ENCODE measurements at regions not wholly inside any gene's neighbourhood (a gene's known extent, or its start where the extent isn't known, plus 50 kb on each side); places are given as distances from the start of the nearest gene placed in this dataset.

DNA sequence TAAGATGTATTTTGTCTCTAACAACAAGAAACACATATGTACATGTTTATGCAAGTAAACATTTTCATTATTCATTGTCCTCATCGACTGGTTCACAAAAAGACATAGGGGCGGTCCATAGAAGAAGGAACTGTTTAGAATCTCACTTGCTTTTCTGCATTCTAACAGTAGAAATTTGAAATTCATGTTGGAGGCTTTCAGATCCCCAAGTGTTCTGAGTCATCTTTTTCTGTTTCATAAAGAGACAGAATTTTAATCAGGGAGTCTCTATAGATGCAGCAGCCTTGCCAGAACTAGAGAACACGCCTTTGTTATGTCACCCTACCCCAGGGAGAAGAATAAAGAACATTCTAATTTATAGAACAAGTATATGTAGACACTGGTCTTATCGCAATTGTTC is 324.3 kb downstream of the GABRG2 start:
- Histone ChIP-seq H3K4me3 (no peak overlapping the region), H3K27ac (no peak overlapping the region), H3K9me3 (no peaks in the 10 kb centered on the region), H3K36me3 (no peaks in the 10 kb centered on the region), H3K4me1 (no peaks in the 10 kb centered on the region), H3K27me3 (peaks cover 0 to 4% of the 10 kb centered on the region in 2 donors)
- no peak for DNase-seq (ENCODE audit: low spot score in 2 of 2)
- TF ChIP-seq POLR2AphosphoS5 (IDR thresholded peaks at IDR 0.05): no peak
- TF ChIP-seq POLR2A (IDR thresholded peaks at IDR 0.05): no peak
- TF ChIP-seq, protein P1, sequence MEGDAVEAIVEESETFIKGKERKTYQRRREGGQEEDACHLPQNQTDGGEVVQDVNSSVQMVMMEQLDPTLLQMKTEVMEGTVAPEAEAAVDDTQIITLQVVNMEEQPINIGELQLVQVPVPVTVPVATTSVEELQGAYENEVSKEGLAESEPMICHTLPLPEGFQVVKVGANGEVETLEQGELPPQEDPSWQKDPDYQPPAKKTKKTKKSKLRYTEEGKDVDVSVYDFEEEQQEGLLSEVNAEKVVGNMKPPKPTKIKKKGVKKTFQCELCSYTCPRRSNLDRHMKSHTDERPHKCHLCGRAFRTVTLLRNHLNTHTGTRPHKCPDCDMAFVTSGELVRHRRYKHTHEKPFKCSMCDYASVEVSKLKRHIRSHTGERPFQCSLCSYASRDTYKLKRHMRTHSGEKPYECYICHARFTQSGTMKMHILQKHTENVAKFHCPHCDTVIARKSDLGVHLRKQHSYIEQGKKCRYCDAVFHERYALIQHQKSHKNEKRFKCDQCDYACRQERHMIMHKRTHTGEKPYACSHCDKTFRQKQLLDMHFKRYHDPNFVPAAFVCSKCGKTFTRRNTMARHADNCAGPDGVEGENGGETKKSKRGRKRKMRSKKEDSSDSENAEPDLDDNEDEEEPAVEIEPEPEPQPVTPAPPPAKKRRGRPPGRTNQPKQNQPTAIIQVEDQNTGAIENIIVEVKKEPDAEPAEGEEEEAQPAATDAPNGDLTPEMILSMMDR (IDR thresholded peaks at IDR 0.05): no peak
- intact Hi-C loops (cut with DNase I; ENCODE audit: low total_unique reads): no loop called here

DNA sequence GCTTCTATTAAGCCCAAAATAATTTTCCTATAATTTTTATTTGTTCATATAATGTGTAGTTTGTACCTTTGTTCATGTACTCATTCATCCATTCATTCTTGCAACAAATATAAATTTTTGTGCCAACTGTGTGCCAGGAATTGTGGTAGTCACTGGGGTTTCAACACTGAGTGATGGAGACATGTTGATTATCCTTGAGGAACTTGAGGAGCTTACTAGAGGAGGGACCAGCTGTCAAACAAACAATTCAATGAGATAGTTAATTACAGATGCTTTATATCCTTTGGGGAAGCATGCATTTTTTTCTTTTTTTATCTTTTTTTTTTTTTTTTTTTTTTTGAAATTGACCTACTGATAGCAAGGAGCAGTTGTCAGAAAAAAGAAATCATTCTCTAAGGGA is 324.8 kb downstream of the GABRG2 start:
- H3K9me3 ChIP-seq: peaks cover 0 to 2% of the 10 kb centered on the region in 2 donors
- H3K36me3 ChIP-seq: no peaks in the 10 kb centered on the region
- no peaks in the 10 kb centered on the region for H3K4me1 ChIP-seq
- intact Hi-C loops (cut with DNase I; ENCODE audit: low total_unique reads): no loop called here
- TF ChIP-seq, protein P1 (IDR thresholded peaks at IDR 0.05): no peak
- TF ChIP-seq POLR2A (IDR thresholded peaks at IDR 0.05) (no peak), POLR2AphosphoS5 (IDR thresholded peaks at IDR 0.05) (no peak)
- no peak overlapping the region for H3K27ac ChIP-seq
- H3K27me3 ChIP-seq: peaks cover 0 to 4% of the 10 kb centered on the region in 2 donors
- no peak overlapping the region for H3K4me3 ChIP-seq
- DNase-seq (ENCODE audit: low spot score in 2 of 2): no peak

DNA sequence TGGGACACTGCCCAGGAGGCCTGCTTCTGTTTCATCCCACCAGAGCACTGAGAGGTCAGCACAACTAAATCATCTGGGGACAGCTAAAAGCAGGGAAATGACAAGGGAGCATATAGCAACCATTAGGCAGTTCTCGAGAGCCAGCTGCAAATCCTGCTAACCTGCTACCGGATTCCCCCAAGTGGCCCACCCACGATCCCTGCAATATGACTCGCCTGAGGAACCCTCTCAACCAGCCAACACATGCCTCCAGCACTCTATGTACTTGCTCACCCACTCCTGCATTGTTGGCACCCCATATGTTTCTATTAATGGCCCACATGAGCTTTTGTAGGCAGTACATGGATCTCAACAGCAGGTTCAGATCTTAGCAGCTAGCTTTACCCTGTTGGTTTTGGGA is 326.0 kb downstream of the GABRG2 start:
- no peaks in the 10 kb centered on the region for H3K36me3 ChIP-seq
- H3K27me3 ChIP-seq: peaks cover 0 to 4% of the 10 kb centered on the region in 2 donors
- intact Hi-C loops (cut with DNase I; ENCODE audit: low total_unique reads): no loop called here
- TF ChIP-seq POLR2AphosphoS5 (IDR thresholded peaks at IDR 0.05): no peak
- no peak for TF ChIP-seq POLR2A (IDR thresholded peaks at IDR 0.05)
- TF ChIP-seq, protein P1 (IDR thresholded peaks at IDR 0.05): no peak
- DNase-seq (ENCODE audit: low spot score in 2 of 2): no peak
- H3K27ac ChIP-seq: no peak overlapping the region
- H3K4me3 ChIP-seq: no peak overlapping the region
- no peaks in the 10 kb centered on the region for H3K4me1 ChIP-seq
- H3K9me3 ChIP-seq: peaks cover 0 to 6% of the 10 kb centered on the region in 2 donors

DNA sequence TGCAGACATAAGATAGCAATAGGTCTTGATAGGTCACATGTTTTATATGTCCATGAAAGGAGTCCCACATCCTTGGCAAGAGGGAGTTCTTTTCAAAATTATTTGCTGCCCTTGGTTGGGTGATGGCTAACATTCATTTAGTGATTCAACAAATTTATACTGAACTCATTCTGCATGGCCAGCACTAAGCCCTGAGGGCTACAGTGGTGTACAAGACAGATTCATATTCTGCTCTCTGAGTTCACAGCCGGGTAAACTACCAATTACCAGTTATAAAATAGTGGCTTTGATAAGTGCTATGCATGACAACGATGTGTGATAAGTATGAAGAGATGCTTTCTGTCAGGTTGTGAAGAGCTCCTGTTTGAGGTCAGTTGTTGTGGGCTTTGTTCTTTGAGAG is 340.0 kb downstream of the GABRG2 start:
- intact Hi-C loops (cut with DNase I; ENCODE audit: low total_unique reads): no loop called here

DNA sequence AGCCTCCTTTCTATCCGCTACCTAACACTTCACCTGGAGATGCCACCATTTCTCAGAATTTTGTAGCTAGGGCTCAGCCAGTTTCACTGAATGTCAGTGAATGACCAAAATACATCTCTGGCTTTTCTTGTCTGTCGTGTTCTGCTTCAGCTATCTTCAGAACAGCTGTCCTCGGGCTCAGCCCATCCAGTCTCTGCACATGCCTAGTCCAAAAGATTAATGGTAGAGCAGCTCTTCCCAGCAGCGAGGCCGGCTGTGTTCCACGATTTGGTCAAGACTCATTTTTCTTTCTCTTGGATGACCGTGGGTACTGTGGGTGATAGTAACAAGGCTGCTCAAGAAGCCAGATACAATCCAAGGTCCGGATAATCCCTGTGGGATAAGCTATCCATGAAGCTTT is 342.8 kb downstream of the GABRG2 start:
- Histone ChIP-seq H3K9me3 (no peaks in the 10 kb centered on the region), H3K27ac (no peak overlapping the region), H3K27me3 (no peaks in the 10 kb centered on the region), H3K4me3 (no peak overlapping the region), H3K36me3 (no peaks in the 10 kb centered on the region), H3K4me1 (no peaks in the 10 kb centered on the region)
- DNase-seq (ENCODE audit: low spot score in 2 of 2): no peak
- TF ChIP-seq, protein P1 (IDR thresholded peaks at IDR 0.05): no peak
- TF ChIP-seq POLR2A (IDR thresholded peaks at IDR 0.05): no peak
- TF ChIP-seq POLR2AphosphoS5 (IDR thresholded peaks at IDR 0.05): no peak
- intact Hi-C loops (cut with DNase I; ENCODE audit: low total_unique reads): no loop called here

More for the DNA sequence above, 340.0 kb downstream of the GABRG2 start:
- H3K4me3 ChIP-seq: no peak overlapping the region
- H3K27ac ChIP-seq: no peak overlapping the region
- DNase-seq (ENCODE audit: low spot score in 2 of 2): no peak
- H3K27me3 ChIP-seq: no peaks in the 10 kb centered on the region
- H3K36me3 ChIP-seq: no peaks in the 10 kb centered on the region
- TF ChIP-seq, protein P1 (IDR thresholded peaks at IDR 0.05): no peak
- TF ChIP-seq POLR2AphosphoS5 (IDR thresholded peaks at IDR 0.05) (no peak), POLR2A (IDR thresholded peaks at IDR 0.05) (no peak)
- no peaks in the 10 kb centered on the region for H3K4me1 ChIP-seq
- H3K9me3 ChIP-seq: no peaks in the 10 kb centered on the region

Measured in breast epithelium (tissue), 4 donors.